Mammary epithelial cell (primary cell): ENCODE measurements at regions not wholly inside any gene's neighbourhood (a gene's known extent, or its start where the extent isn't known, plus 50 kb on each side); places are given as distances from the start of the nearest gene placed in this dataset.

Experiments used
- CTCF ChIP-seq, 2 donors: IDR thresholded peaks in 1 of 2; conservative IDR thresholded peaks in 1 of 2; 2 replicates each; pipeline ENCODE4 v1.5.1; 2011 to 2012; ENCODE audit warnings: inconsistent platforms in 2 of 2, low read length in 2 of 2, mild to moderate bottlenecking in 2 of 2, control low read depth in 1 of 2, low read depth in 1 of 2; ENCODE audit not compliant: insufficient read depth in 1 of 2; ENCODE audit errors: extremely low read depth in 1 of 2
- EZH2 ChIP-seq: IDR thresholded peaks from 2 replicates; pipeline ENCODE4 v1.6.1; 2012; ENCODE audit warnings: low read length, inconsistent platforms, borderline replicate concordance

GRCh38 chr6:22658183-22658582, 88.8 kb downstream of the HDGFL1 start:
- TF ChIP-seq CTCF (conservative IDR thresholded peaks at IDR 0.05 in 1 of 2, IDR thresholded peaks at IDR 0.05 in 1 of 2; ENCODE audit: extremely low read depth in 1 of 2, insufficient read depth in 1 of 2, low read depth in 1 of 2, low read length in 2 of 2) (no peak), EZH2 (no peak)
